Mononuclear cell (primary cell): ENCODE measurements at regions not wholly inside any gene's neighbourhood (a gene's known extent, or its start where the extent isn't known, plus 50 kb on each side); places are given as distances from the start of the nearest gene placed in this dataset.

ENCODE experiments used
- H3K27me3 ChIP-seq: 2 replicates; pipeline ENCODE4 v1.6.0; 2011; ENCODE audit warnings: low read length, control low read depth; ENCODE audit not compliant: insufficient read depth
- H3K4me1 ChIP-seq: 2 replicates; pipeline ENCODE4 v1.5.1; 2011; ENCODE audit warnings: mild to moderate bottlenecking, low read length, control low read depth; ENCODE audit not compliant: insufficient read depth
- H3K4me3 ChIP-seq: 2 replicates; pipeline ENCODE4 v1.5.1; 2011; ENCODE audit warnings: mild to moderate bottlenecking, low read length, moderate library complexity
- H3K9me3 ChIP-seq: 2 replicates; pipeline ENCODE4 v1.5.1; 2011; ENCODE audit warnings: low read depth, mild to moderate bottlenecking, control low read depth, low read length

GRCh38 chr1:228920831-228921230 is 185.6 kb downstream of the RHOU start:
- Histone ChIP-seq H3K9me3 (no peaks in the 10 kb centered on the region), H3K4me3 (no peak overlapping the region), H3K27me3 (no peaks in the 10 kb centered on the region), H3K4me1 (peaks cover 30% of the 10 kb centered on the region)

- H3K9me3 ChIP-seq: no peaks in the 10 kb centered on the region
- no peaks in the 10 kb centered on the region for H3K27me3 ChIP-seq
- no peak overlapping the region for H3K4me3 ChIP-seq
- peaks cover 30% of the 10 kb centered on the region for H3K4me1 ChIP-seq
These were observed 186.2 kb downstream of the RHOU start for GRCh38 chr1:228921481-228921880.

- no peaks in the 10 kb centered on the region for H3K9me3 ChIP-seq
- H3K4me3 ChIP-seq: no peak overlapping the region
- peaks cover 30% of the 10 kb centered on the region for H3K4me1 ChIP-seq
- no peaks in the 10 kb centered on the region for H3K27me3 ChIP-seq
These were observed 187.6 kb downstream of the RHOU start for GRCh38 chr1:228922722-228923376.

GRCh38 chr1:228923973-228924686 is 188.9 kb downstream of the RHOU start:
- no peak overlapping the region for H3K4me3 ChIP-seq
- H3K4me1 ChIP-seq: peaks cover 30% of the 10 kb centered on the region
- no peaks in the 10 kb centered on the region for H3K9me3 ChIP-seq
- no peaks in the 10 kb centered on the region for H3K27me3 ChIP-seq

GRCh38 chr1:228925691-228926090 is 190.4 kb downstream of the RHOU start:
- Histone ChIP-seq H3K4me1 (peaks cover 21% of the 10 kb centered on the region), H3K27me3 (no peaks in the 10 kb centered on the region), H3K4me3 (no peak overlapping the region), H3K9me3 (no peaks in the 10 kb centered on the region)

GRCh38 chr1:228927421-228927820 is 192.1 kb downstream of the RHOU start:
- Histone ChIP-seq H3K9me3 (no peaks in the 10 kb centered on the region), H3K27me3 (no peaks in the 10 kb centered on the region), H3K4me1 (peaks cover 6% of the 10 kb centered on the region), H3K4me3 (no peak overlapping the region)

- H3K27me3 ChIP-seq: no peaks in the 10 kb centered on the region
- H3K4me3 ChIP-seq: no peak overlapping the region
- peaks cover 6% of the 10 kb centered on the region for H3K4me1 ChIP-seq
- H3K9me3 ChIP-seq: no peaks in the 10 kb centered on the region
These were observed 192.9 kb downstream of the RHOU start for GRCh38 chr1:228927946-228928898.

- no peaks in the 10 kb centered on the region for H3K9me3 ChIP-seq
- H3K4me1 ChIP-seq: peaks cover 6% of the 10 kb centered on the region
- no peaks in the 10 kb centered on the region for H3K27me3 ChIP-seq
- no peak overlapping the region for H3K4me3 ChIP-seq
These were observed 194.3 kb downstream of the RHOU start for GRCh38 chr1:228929476-228930027.

GRCh38 chr1:228930479-228930957 is 195.2 kb downstream of the RHOU start:
- H3K27me3 ChIP-seq: no peaks in the 10 kb centered on the region
- H3K4me3 ChIP-seq: no peak overlapping the region
- peaks cover 3% of the 10 kb centered on the region for H3K4me1 ChIP-seq

GRCh38 chr1:228933753-228934152 is 198.5 kb downstream of the RHOU start:
- no peaks in the 10 kb centered on the region for H3K9me3 ChIP-seq
- no peaks in the 10 kb centered on the region for H3K27me3 ChIP-seq
- no peak overlapping the region for H3K4me3 ChIP-seq
- peaks cover 32% of the 10 kb centered on the region for H3K4me1 ChIP-seq

More at GRCh38 chr1:228930479-228930957, 195.2 kb downstream of the RHOU start:
- H3K9me3 ChIP-seq: no peaks in the 10 kb centered on the region

- Histone ChIP-seq H3K9me3 (no peaks in the 10 kb centered on the region), H3K4me1 (peaks cover 47% of the 10 kb centered on the region), H3K27me3 (no peaks in the 10 kb centered on the region), H3K4me3 (no peak overlapping the region)
These were observed 200.0 kb downstream of the RHOU start for GRCh38 chr1:228935198-228935663.

- H3K27me3 ChIP-seq: no peaks in the 10 kb centered on the region
These were observed 200.8 kb downstream of the RHOU start for GRCh38 chr1:228935855-228936727.

GRCh38 chr1:228936881-228937280 is 201.6 kb downstream of the RHOU start:
- Histone ChIP-seq H3K9me3 (no peaks in the 10 kb centered on the region), H3K4me1 (peaks cover 63% of the 10 kb centered on the region), H3K4me3 (no peak overlapping the region), H3K27me3 (no peaks in the 10 kb centered on the region)

More at GRCh38 chr1:228935855-228936727, 200.8 kb downstream of the RHOU start:
- H3K4me3 ChIP-seq: no peak overlapping the region
- H3K4me1 ChIP-seq: peaks cover 55% of the 10 kb centered on the region
- H3K9me3 ChIP-seq: no peaks in the 10 kb centered on the region

GRCh38 chr1:228937351-228937750 is 202.1 kb downstream of the RHOU start:
- Histone ChIP-seq H3K4me3 (no peak overlapping the region), H3K4me1 (peaks cover 68% of the 10 kb centered on the region), H3K9me3 (no peaks in the 10 kb centered on the region), H3K27me3 (no peaks in the 10 kb centered on the region)
